Stimulated activated naive CD8-positive, alpha-beta T cell treated with anti-CD3 and anti-CD28 coated beads, Interleukin-15, amount 100 ng/mL, for 72 hours (primary cell): ENCODE measurements at regions not wholly inside any gene's neighbourhood (a gene's known extent, or its start where the extent isn't known, plus 50 kb on each side); places are given as distances from the start of the nearest gene placed in this dataset.
"Not testable (repeated sequence)": the region's sequence is repeated elsewhere in the genome, so short reads cannot be mapped to it uniquely, and the experiment has no call there.

ENCODE experiments used
- ATAC-seq: fragments of 150-1000 bp; cut with Tn5 transposase; 2 replicates; pipeline ENCODE4 v1.10.0; 2021; ENCODE audit warnings: mild to moderate bottlenecking, moderate library complexity
- DNase-seq, 2 donors: peaks; one replicate each; pipeline ENCODE4 v3.0.0; 2021 to 2022
- H3K27ac Mint-ChIP-seq, 2 donors: one replicate each; pipeline ENCODE4 v1.8.0; 2022; ENCODE audit warnings: mild to moderate bottlenecking in 2 of 2, mixed read lengths in 2 of 2, moderate library complexity in 2 of 2
- H3K27me3 Mint-ChIP-seq: one replicate; pipeline ENCODE4 v1.8.0; 2022; ENCODE audit warnings: mixed read lengths
- H3K4me1 Mint-ChIP-seq: one replicate; pipeline ENCODE4 v1.8.0; 2022; ENCODE audit warnings: mild to moderate bottlenecking, mixed read lengths
- H3K4me3 Mint-ChIP-seq, 2 donors: one replicate each; pipeline ENCODE4 v1.8.0; 2022; ENCODE audit warnings: mild to moderate bottlenecking in 2 of 2, mixed read lengths in 2 of 2, moderate library complexity in 1 of 2
- H3K9me3 Mint-ChIP-seq, 2 donors: one replicate each; pipeline ENCODE4 v1.8.0; 2022; ENCODE audit warnings: mixed read lengths in 2 of 2

DNA sequence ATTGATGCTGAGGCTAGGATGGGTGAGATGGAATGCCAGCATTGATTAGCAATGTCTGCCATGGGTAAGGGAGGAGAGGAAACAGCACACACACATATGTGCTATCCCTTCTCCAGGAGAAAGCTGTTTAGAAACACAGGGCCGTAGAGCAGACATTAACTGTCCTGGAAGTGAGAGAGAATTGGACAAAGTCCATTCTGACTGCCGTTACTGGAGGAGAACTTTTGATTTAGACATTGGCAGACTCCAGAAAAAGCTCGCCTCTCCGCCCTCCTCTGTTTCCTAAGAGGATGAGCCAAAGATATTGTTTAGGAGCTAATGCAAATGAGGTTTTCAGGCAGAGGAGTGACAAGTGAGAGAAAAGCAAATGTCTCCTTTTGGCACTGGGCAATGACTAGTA lies 237.0 kb downstream of the HAPSTR1 start:
- peaks cover 8 to 9% of the 10 kb centered on the region in 2 donors for H3K9me3 Mint-ChIP-seq
- no peaks in the 10 kb centered on the region for H3K4me1 Mint-ChIP-seq
- DNase-seq (no peak), ATAC-seq (no peak)
- H3K4me3 Mint-ChIP-seq, result no peak overlapping the region
- H3K27ac Mint-ChIP-seq, result no peak overlapping the region
- peaks cover 7% of the 10 kb centered on the region for H3K27me3 Mint-ChIP-seq

DNA sequence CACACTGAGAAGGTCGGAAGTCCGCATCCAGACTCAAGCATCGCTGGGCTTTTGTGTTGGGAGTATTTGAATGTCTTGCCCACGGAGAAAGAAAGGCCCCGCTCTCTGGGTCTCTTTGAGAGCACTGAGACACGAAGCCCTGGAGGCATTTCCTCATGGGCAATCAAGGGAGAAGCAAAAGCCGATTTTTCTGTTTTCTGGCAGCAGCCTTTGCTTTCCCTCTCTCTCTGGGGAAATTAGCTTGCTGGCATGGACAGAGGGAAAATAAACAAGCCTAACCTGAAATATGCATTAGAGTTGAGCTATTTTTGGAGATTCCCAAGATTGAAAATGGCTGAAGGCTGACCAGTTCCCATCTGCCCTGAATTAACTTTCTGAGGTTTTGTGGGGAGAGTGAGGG lies 238.7 kb downstream of the HAPSTR1 start:
- Mint-ChIP-seq H3K27ac (no peak overlapping the region), H3K4me1 (no peaks in the 10 kb centered on the region), H3K4me3 (no peak overlapping the region), H3K9me3 (peaks cover 8 to 9% of the 10 kb centered on the region in 2 donors), H3K27me3 (peaks cover 7% of the 10 kb centered on the region)
- ATAC-seq, result no peak
- no peak for DNase-seq

DNA sequence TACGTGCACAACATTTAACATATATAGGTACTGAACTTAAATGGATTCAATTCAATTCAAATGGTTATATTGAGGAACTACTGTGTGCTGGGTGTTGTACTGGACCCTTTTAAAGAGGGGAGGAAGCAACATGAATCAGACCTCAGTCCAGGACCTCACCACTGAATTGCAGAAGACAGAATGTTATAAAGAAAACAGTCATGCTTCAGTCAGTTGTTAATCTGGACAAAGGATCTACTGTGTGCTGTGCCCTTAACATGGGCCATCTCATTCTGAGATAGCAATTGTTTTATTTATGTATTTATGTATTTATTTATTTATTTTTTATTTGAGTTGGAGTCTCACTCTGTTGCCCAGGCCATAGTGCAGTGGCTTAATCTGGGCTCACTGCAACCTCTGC lies 240.1 kb downstream of the HAPSTR1 start:
- DNase-seq, result no peak
- peaks cover 7% of the 10 kb centered on the region for H3K27me3 Mint-ChIP-seq

DNA sequence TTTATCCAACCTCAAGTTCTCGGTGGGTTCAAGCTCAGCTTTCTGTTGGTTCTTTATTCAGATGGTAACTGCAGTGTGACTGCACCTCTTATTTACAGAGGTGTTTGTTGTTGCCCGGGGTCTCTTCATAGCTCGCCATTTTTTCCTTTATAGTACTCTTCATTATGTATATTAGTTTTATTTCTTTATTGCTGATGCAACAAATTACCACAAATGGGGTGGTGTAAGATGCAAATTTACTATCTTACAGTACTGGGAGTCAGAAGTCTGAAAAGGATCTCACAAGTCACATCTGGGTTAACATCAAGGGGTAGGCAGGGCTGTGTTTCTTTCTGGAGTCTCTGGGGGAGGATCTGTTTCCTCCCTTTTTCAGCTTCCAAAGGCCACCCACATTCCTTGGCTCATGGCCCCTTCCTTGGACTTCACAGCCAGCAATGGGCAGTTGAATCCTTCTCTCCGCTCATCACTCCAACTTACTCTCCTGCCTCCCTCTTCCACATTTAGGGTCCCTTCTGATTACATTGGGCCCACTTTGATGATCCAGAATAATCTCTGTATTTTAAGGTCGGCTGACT lies 241.2 kb downstream of the HAPSTR1 start:
- Mint-ChIP-seq H3K27me3 (peaks cover 7% of the 10 kb centered on the region), H3K4me1 (no peaks in the 10 kb centered on the region), H3K9me3 (peaks cover 0 to 5% of the 10 kb centered on the region in 2 donors), H3K4me3 (no peak overlapping the region), H3K27ac (no peak overlapping the region)
- ATAC-seq (no peak), DNase-seq (no peak)

More for the DNA sequence above, 240.1 kb downstream of the HAPSTR1 start:
- Mint-ChIP-seq H3K27ac (no peak overlapping the region), H3K4me3 (no peak overlapping the region), H3K9me3 (peaks cover 0 to 5% of the 10 kb centered on the region in 2 donors), H3K4me1 (no peaks in the 10 kb centered on the region)
- no peak for ATAC-seq

DNA sequence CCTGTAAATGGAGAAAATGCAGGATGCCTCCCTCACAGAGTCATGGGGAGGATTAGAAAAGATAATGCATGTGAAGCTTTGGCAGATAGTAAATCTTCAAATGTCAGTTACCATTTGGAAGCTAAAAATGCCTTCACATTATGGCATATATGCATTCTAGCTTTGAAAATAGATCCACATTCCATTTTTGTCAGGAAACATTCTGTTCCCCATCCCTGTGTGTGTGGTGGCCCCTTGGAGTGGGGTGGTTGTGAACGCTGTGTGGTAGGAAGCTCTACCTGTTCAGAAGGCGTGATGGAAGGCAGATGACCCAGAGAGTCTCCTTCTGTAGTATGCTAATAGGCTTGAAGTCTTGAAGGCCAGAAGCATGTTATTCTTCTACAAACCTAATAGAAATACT lies 242.0 kb downstream of the HAPSTR1 start:
- ATAC-seq (no peak), DNase-seq (no peak)
- H3K9me3 Mint-ChIP-seq, result no peaks in the 10 kb centered on the region
- H3K27me3 Mint-ChIP-seq, result peaks cover 7% of the 10 kb centered on the region
- H3K4me3 Mint-ChIP-seq, result no peak overlapping the region
- H3K4me1 Mint-ChIP-seq, result no peaks in the 10 kb centered on the region
- H3K27ac Mint-ChIP-seq, result no peak overlapping the region

DNA sequence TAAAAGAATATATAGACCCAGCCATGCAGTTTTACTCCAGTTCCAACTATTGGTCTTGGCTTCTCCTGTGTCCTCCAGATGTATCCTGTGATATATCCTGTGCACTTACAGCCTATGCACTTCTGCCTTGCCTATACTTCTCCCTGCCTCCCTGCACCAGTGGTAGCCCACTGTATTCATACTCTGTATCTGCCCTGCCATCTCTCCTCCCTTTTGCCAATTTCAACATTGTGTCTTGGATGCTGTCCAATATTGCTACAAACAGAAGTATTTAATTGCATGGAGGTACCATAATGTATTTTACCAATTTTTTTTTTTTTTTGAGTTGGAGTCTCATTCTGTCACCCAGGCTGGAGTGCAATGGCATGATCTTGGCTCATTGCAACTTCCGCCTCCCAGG lies 242.7 kb downstream of the HAPSTR1 start:
- H3K4me3 Mint-ChIP-seq, result no peak overlapping the region
- DNase-seq (no peak), ATAC-seq (no peak)
- H3K27ac Mint-ChIP-seq, result no peak overlapping the region
- H3K9me3 Mint-ChIP-seq, result no peaks in the 10 kb centered on the region
- H3K4me1 Mint-ChIP-seq, result no peaks in the 10 kb centered on the region
- peaks cover 7% of the 10 kb centered on the region for H3K27me3 Mint-ChIP-seq

DNA sequence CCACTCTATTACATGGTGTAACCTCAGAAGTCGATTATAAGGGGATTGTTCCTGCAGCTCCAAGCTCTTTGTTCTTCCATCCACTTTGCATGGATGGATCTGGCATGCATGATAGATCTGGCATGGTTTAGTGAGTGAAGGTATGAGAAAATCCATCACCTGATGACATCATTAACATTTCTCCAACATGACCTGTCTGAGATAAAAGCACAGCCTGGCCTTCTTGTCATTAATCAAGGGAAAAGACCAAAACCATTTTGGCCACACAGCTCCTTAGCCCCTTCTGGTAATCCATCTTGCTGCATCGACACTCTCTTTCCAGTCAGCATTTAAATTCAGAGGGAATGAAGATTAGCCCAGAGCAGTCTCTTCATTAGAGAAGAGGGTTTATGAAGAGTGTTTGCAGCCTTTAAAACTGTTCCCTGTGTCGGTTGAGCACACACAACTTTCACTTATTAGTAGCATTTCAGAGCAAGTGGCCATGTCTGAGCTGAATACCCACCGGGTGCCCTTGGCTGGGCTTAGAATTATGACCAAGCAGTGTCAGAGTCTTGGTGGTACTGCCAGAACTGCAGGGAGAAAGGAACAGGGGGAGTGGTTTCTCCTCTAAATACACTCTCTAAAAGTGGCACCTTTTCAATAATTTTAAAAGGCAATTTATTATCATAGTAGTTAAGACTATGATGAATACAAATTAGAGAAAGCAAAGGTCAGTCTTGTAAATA lies 246.0 kb downstream of the HAPSTR1 start:
- no peaks in the 10 kb centered on the region for H3K4me1 Mint-ChIP-seq
- no peaks in the 10 kb centered on the region for H3K27me3 Mint-ChIP-seq
- no peak overlapping the region for H3K27ac Mint-ChIP-seq
- no peaks in the 10 kb centered on the region for H3K9me3 Mint-ChIP-seq
- no peak overlapping the region for H3K4me3 Mint-ChIP-seq
- ATAC-seq, result no peak
- no peak for DNase-seq

DNA sequence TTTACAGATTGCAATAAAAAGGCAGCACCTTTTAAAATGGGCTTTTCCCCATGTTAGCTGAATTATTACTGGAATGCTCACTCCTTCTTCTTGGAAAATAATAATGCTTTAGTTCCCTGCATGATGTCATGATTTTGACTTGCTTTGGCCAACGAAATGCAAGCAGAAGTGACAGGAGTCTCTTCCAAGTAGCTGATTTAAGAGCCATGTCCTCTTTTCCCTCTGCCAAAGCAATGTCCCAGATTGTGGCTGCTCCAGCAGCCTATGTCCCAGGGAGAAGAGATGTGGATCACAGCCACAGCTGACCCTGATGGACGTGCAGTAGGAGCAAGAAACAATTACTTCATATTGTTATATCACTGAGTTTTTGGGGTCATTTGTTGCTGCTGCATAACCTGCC lies 246.6 kb downstream of the HAPSTR1 start:
- ATAC-seq (no peak), DNase-seq (no peak)
- Mint-ChIP-seq H3K27me3 (no peaks in the 10 kb centered on the region), H3K27ac (no peak overlapping the region), H3K4me3 (no peak overlapping the region), H3K9me3 (no peaks in the 10 kb centered on the region), H3K4me1 (no peaks in the 10 kb centered on the region)

DNA sequence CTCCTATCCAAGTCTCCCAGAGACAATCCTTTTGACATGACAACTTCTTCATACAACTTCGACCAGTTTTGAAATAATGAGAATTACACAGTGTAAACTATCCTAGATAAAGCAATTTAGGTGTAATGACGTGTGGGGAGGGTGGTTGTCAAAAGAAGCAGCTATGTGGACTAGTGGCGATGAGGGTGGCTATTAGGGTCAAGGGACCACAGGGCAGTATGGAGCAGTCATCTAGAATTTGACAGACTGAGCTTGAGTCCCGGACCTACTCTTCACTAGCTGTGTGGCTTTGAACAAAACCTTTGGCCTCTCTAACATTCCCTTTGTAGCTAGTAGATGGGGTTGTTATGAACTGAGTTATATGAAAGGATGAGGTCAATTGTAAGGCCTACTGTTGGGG lies 247.1 kb downstream of the HAPSTR1 start:
- no peak for DNase-seq
- Mint-ChIP-seq H3K4me3 (no peak overlapping the region), H3K27me3 (no peaks in the 10 kb centered on the region), H3K4me1 (no peaks in the 10 kb centered on the region), H3K27ac (no peak overlapping the region), H3K9me3 (no peaks in the 10 kb centered on the region)
- ATAC-seq, result no peak

DNA sequence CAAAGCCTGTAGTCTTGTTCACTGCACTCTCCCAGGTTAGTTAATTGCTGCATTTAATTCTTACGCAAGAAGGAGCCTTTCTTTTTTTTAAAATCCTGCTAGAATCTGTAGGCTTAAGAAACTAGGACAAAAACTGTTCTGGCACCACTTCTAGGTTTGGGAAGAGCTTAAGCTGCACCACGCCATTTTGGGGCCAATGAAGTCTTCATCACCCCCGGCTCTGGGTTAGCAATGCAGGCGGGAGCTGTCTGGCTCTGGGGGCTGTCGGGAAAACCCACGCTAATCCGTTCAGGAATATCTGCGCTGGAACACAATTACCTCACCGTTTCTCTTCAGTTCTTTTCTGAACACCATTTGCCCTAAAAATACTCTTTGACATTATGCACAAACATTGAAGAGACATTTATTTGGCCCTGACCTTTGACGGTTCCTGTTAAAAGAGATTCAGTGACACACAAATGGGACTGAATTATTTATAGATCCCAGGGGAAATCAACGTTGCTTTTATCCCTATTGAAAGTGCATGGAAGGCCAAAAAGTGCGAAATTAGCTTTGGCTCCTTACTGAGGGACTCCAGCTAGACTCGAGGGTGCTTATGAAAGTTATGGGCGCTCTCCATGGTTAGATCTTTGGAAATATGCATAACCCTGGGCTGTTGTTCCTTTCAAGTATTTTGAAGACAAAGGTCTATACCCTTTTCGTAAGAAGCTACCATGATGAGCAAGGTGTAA lies 249.2 kb downstream of the HAPSTR1 start:
- H3K4me3 Mint-ChIP-seq, result no peak overlapping the region
- no peak overlapping the region for H3K27ac Mint-ChIP-seq
- no peak for DNase-seq
- ATAC-seq, result no peak
- no peaks in the 10 kb centered on the region for H3K9me3 Mint-ChIP-seq
- no peaks in the 10 kb centered on the region for H3K4me1 Mint-ChIP-seq
- no peaks in the 10 kb centered on the region for H3K27me3 Mint-ChIP-seq

DNA sequence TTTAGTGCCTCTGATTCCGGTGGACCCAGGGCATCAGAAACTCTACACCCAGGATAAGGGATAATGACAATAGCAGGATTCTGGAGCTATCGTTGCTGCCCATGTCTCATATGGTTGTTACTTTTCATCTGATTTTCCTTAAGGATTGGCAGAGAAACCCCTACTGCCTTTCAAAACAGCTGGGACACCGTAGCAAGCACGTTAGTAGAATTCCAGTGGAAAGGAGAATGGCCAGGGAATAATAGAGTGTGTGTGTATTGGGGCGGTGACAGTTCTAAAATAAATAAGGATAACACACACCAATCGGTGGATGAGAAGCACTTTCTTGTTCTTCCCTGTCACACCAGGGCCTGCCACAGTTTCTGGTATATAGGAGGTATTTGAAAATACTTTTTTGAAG lies 251.8 kb downstream of the HAPSTR1 start:
- no peak overlapping the region for H3K27ac Mint-ChIP-seq

DNA sequence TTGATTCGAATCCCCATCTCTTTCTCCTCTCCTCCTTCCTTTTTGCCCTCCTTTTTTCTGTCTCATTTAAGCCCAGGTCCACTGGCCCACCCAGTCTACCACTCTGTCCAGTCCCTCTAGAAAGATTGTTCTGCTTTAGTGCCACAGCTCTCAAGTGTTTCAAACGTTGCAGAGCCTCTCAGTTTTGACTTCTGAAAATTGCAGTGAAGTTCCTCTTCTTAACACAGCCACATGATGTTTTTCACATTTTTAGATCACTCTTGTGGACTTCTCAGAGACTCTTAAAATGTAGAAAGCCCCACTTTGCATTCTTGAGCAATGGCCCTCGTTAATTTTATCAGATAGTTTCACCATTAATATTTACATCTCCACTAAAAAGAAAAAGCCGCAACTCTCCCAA lies 253.1 kb downstream of the HAPSTR1 start:
- Mint-ChIP-seq H3K4me3 (no peak overlapping the region), H3K9me3 (peaks cover 0 to 11% of the 10 kb centered on the region in 2 donors), H3K27me3 (no peaks in the 10 kb centered on the region), H3K27ac (no peak overlapping the region), H3K4me1 (no peaks in the 10 kb centered on the region)
- DNase-seq (no peak), ATAC-seq (no peak)

More for the DNA sequence above, 251.8 kb downstream of the HAPSTR1 start:
- Mint-ChIP-seq H3K4me1 (no peaks in the 10 kb centered on the region), H3K27me3 (no peaks in the 10 kb centered on the region), H3K9me3 (no peaks in the 10 kb centered on the region), H3K4me3 (no peak overlapping the region)
- no peak for ATAC-seq
- no peak for DNase-seq

DNA sequence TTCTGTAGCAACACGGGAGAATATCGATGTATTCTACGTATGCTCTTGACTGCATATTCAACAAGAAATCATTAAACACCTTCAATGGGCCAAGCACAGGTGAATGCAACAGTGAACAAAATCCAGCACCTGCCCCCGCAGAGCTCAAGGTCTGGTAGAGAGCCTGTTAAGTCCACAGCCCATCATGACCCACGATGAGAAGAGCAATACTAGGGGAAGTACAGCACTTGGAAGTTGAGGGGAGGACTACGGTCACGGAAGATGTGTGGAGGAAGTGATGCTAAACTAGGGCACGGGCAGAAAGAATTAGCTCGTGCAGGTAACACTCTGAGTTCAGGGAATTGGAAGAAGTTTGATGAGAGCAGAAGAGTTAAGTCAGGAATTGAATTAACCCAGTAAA lies 253.6 kb downstream of the HAPSTR1 start:
- Mint-ChIP-seq H3K9me3 (peaks cover 0 to 16% of the 10 kb centered on the region in 2 donors), H3K4me3 (no peak overlapping the region), H3K27me3 (no peaks in the 10 kb centered on the region), H3K27ac (no peak overlapping the region), H3K4me1 (no peaks in the 10 kb centered on the region)
- no peak for DNase-seq
- no peak for ATAC-seq

DNA sequence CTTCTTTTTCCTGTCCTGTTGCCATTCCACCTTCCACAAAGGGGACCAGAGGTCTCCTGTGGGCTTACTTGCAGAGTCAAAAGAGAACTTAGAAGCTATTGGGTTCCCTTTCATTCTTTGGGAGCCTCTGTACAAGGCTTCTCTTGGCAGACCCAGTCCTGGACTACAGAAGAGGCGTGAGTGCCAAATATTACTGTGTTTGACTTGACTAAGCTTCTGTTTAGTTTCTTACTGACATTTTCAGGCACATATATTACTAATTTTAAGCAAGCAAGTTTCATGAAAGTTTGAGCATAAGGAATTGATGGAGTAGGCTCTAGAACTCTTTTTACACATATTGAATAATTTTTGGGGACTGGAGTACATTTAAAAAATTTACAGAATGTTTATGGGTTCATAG lies 254.4 kb downstream of the HAPSTR1 start:
- no peak for ATAC-seq
- Mint-ChIP-seq H3K9me3 (peaks cover 0 to 18% of the 10 kb centered on the region in 2 donors), H3K4me3 (no peak overlapping the region), H3K27ac (no peak overlapping the region), H3K4me1 (no peaks in the 10 kb centered on the region), H3K27me3 (no peaks in the 10 kb centered on the region)
- no peak for DNase-seq

DNA sequence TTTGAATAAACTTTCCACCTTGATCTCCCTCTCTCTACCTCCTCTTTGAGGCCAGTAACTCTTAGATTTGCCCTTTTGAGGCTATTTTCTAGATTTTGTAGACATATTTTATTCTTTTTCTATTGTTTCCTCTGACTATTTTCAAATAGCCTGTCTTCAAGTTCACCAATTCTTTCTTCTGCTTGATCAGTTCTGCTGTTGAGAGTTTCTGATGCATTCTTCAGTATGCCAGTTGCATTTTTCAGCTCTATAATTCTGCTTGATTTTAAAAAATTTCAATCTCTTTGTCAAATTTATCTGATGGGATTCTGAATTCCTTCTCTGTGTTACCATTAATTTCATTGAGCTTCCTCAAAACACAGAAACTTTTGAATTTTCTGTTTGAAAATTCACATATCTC lies 257.5 kb downstream of the HAPSTR1 start:
- no peak for ATAC-seq
- no peak overlapping the region for H3K4me3 Mint-ChIP-seq

DNA sequence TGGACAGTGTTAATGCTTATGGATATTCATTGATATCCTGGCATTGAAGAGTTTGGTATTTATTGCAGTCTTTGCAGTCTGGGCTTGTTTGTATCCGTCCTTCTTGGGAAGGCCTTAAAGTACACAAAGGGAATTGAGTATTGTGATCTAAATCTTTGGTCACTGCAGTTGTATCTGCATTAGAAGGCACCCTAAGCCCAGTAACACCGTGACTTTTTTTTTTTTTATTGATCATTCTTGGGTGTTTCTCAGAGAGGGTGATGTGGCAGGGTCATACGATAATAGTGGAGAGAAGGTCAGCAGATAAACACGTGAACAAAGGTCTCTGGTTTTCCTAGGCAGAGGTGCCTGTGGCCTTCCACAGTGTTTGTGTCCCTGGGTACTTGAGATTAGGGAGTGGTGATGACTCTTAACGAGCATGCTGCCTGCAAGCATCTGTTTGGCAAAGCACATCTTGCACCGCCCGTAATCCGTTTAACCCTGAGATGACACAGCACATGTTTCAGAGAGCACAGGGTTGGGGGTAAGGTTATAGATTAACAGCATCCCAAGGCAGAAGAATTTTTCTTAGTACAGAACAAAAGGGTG lies 258.0 kb downstream of the HAPSTR1 start:
- DNase-seq, ATAC-seq, H3K27me3 Mint-ChIP-seq, H3K27ac Mint-ChIP-seq, H3K4me3 Mint-ChIP-seq, H3K4me1 Mint-ChIP-seq: not testable (repeated sequence)
- peaks cover 0 to 24% of the 10 kb centered on the region in 2 donors for H3K9me3 Mint-ChIP-seq

More for the DNA sequence above, 257.5 kb downstream of the HAPSTR1 start:
- DNase-seq, result no peak
- Mint-ChIP-seq H3K4me1 (no peaks in the 10 kb centered on the region), H3K9me3 (peaks cover 0 to 24% of the 10 kb centered on the region in 2 donors), H3K27me3 (no peaks in the 10 kb centered on the region), H3K27ac (no peak overlapping the region)
